IMR-90 (cell line): ENCODE measurements at regions not wholly inside any gene's neighbourhood (a gene's known extent, or its start where the extent isn't known, plus 50 kb on each side); places are given as distances from the start of the nearest gene placed in this dataset.

ENCODE experiments used
- CEBPB ChIP-seq: IDR thresholded peaks from 2 replicates; pipeline ENCODE4 v1.6.1; 2012; ENCODE audit warnings: low read depth, low read length, improper control_type of control experiment
- FOS ChIP-seq: fragments of 150-350 bp; IDR thresholded peaks from 2 replicates; pipeline ENCODE4 v1.6.1; 2016; ENCODE audit warnings: low read depth, low read length
- POLR2A ChIP-seq: IDR thresholded peaks from 2 replicates; pipeline ENCODE4 v1.6.1; 2012; ENCODE audit warnings: mild to moderate bottlenecking, low read depth, low read length
- RFX5 ChIP-seq: IDR thresholded peaks from 2 replicates; pipeline ENCODE4 v1.8.0; 2012; ENCODE audit warnings: low read depth, mild to moderate bottlenecking, low read length, moderate library complexity
- TF ChIP-seq, protein P1 (sequence below): conservative IDR thresholded peaks from 2 replicates; pipeline ENCODE4 v1.5.1; 2012; ENCODE audit warnings: mild to moderate bottlenecking, low read depth, low read length, improper control_type of control experiment

GRCh38 chr1:94310570-94311270, 73.3 kb upstream of the ARHGAP29 start:
- TF ChIP-seq, protein P1, sequence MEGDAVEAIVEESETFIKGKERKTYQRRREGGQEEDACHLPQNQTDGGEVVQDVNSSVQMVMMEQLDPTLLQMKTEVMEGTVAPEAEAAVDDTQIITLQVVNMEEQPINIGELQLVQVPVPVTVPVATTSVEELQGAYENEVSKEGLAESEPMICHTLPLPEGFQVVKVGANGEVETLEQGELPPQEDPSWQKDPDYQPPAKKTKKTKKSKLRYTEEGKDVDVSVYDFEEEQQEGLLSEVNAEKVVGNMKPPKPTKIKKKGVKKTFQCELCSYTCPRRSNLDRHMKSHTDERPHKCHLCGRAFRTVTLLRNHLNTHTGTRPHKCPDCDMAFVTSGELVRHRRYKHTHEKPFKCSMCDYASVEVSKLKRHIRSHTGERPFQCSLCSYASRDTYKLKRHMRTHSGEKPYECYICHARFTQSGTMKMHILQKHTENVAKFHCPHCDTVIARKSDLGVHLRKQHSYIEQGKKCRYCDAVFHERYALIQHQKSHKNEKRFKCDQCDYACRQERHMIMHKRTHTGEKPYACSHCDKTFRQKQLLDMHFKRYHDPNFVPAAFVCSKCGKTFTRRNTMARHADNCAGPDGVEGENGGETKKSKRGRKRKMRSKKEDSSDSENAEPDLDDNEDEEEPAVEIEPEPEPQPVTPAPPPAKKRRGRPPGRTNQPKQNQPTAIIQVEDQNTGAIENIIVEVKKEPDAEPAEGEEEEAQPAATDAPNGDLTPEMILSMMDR: no peak
- TF ChIP-seq POLR2A (no peak), RFX5 (no peak), CEBPB (no peak), FOS (no peak)
